Breast epithelium (tissue), 4 donors: ENCODE measurements at regions not wholly inside any gene's neighbourhood (a gene's known extent, or its start where the extent isn't known, plus 50 kb on each side); places are given as distances from the start of the nearest gene placed in this dataset.

Experiments used
- DNase-seq, 2 donors: peaks; one replicate each; pipeline ENCODE4 v3.0.0-alpha.2; 2019; ENCODE audit warnings: low spot score in 2 of 2
- H3K27ac ChIP-seq, 2 donors: fragments of 200-600 bp; sonication (generic) in 1 of 2; one replicate each; pipeline ENCODE4 v1.5.1; 2016 to 2019; ENCODE audit warnings: mild to moderate bottlenecking in 1 of 2
- H3K27me3 ChIP-seq, 2 donors: fragments of 200-600 bp; sonication (generic) in 1 of 2; one replicate each; pipeline versions ENCODE4 v1.5.1 to v1.6.0; 2017 to 2019; ENCODE audit warnings: control low read depth in 1 of 2, mild to moderate bottlenecking in 1 of 2
- H3K36me3 ChIP-seq: fragments of 200-600 bp; one replicate; pipeline ENCODE4 v1.5.1; 2019
- H3K4me1 ChIP-seq, 2 donors: fragments of 200-600 bp; sonication (generic); one replicate each; pipeline ENCODE4 v1.5.1; 2016 to 2019; ENCODE audit warnings: control low read depth in 1 of 2
- H3K4me3 ChIP-seq, 3 donors: fragments of 200-600 bp; sonication (generic); 1 replicate in 2 of 3; 2 replicates in 1 of 3; pipeline ENCODE4 v1.5.1; 2016 to 2019; ENCODE audit warnings: mild to moderate bottlenecking in 3 of 3, moderate library complexity in 2 of 3
- H3K9me3 ChIP-seq, 2 donors: fragments of 200-600 bp; sonication (generic) in 1 of 2; one replicate each; pipeline ENCODE4 v1.5.1; 2016 to 2019; ENCODE audit warnings: control low read depth in 1 of 2
- CTCF ChIP-seq, 3 donors: fragments of 450-650 bp; IDR thresholded peaks; one replicate each; pipeline ENCODE4 v1.5.1; 2016 to 2017; ENCODE audit warnings: antibody characterized with exemption in 3 of 3, mild to moderate bottlenecking in 3 of 3, moderate library complexity in 3 of 3
- POLR2A ChIP-seq: fragments of 450-650 bp; IDR thresholded peaks from one replicate; pipeline ENCODE4 v1.6.1; 2016; ENCODE audit warnings: antibody characterized with exemption, mild to moderate bottlenecking, moderate library complexity
- POLR2AphosphoS5 ChIP-seq, 3 donors: sonication (generic); formaldehyde crosslinking; IDR thresholded peaks; one replicate each; pipeline ENCODE4 v1.6.1; 2017; ENCODE audit warnings: antibody characterized with exemption in 3 of 3
- intact Hi-C: fragments of 100-400 bp; cut with DNase I; formaldehyde crosslinking; loops from one replicate; pipeline ENCODE4 v1.15.1; 2023; ENCODE audit warnings: low total_unique reads

- DNase-seq, result no peak
- no peaks in the 10 kb centered on the region for H3K9me3 ChIP-seq
- intact Hi-C loops, result no loop called here
- H3K36me3 ChIP-seq, result no peaks in the 10 kb centered on the region
- H3K27ac ChIP-seq, result no peak overlapping the region
- TF ChIP-seq POLR2A, result no peak
- no peak for TF ChIP-seq POLR2AphosphoS5 (IDR thresholded peaks at IDR 0.05)
- TF ChIP-seq CTCF (IDR thresholded peaks at IDR 0.05), result no peak
- H3K4me1 ChIP-seq, result no peaks in the 10 kb centered on the region
- no peaks in the 10 kb centered on the region for H3K27me3 ChIP-seq
- no peak overlapping the region for H3K4me3 ChIP-seq
These were observed 757.5 kb upstream of the ZNF608 start for GRCh38 chr5:125503946-125504345.

- H3K27ac ChIP-seq, result no peak overlapping the region
- DNase-seq, result no peak
- no peaks in the 10 kb centered on the region for H3K27me3 ChIP-seq
- no peaks in the 10 kb centered on the region for H3K36me3 ChIP-seq
- TF ChIP-seq CTCF (IDR thresholded peaks at IDR 0.05) (no peak), POLR2AphosphoS5 (IDR thresholded peaks at IDR 0.05) (no peak), POLR2A (no peak)
- no peak overlapping the region for H3K4me3 ChIP-seq
- H3K9me3 ChIP-seq, result no peaks in the 10 kb centered on the region
- H3K4me1 ChIP-seq, result no peaks in the 10 kb centered on the region
- intact Hi-C loops, result no loop called here
These were observed 758.7 kb upstream of the ZNF608 start for GRCh38 chr5:125505115-125505514.

GRCh38 chr5:125506124-125506523 lies 759.7 kb upstream of the ZNF608 start:
- H3K27me3 ChIP-seq, result no peaks in the 10 kb centered on the region
- no peak overlapping the region for H3K27ac ChIP-seq
- intact Hi-C loops, result no loop called here
- TF ChIP-seq POLR2A, result no peak
- TF ChIP-seq POLR2AphosphoS5 (IDR thresholded peaks at IDR 0.05), result no peak
- TF ChIP-seq CTCF (IDR thresholded peaks at IDR 0.05), result no peak
- no peak overlapping the region for H3K4me3 ChIP-seq
- H3K36me3 ChIP-seq, result no peaks in the 10 kb centered on the region
- no peaks in the 10 kb centered on the region for H3K9me3 ChIP-seq
- H3K4me1 ChIP-seq, result no peaks in the 10 kb centered on the region
- DNase-seq, result no peak

- H3K36me3 ChIP-seq, result no peaks in the 10 kb centered on the region
- H3K27ac ChIP-seq, result no peak overlapping the region
- no peaks in the 10 kb centered on the region for H3K4me1 ChIP-seq
- no peak overlapping the region for H3K4me3 ChIP-seq
- DNase-seq, result no peak
- intact Hi-C loops, result no loop called here
- H3K9me3 ChIP-seq, result no peaks in the 10 kb centered on the region
- H3K27me3 ChIP-seq, result no peaks in the 10 kb centered on the region
- TF ChIP-seq POLR2AphosphoS5 (IDR thresholded peaks at IDR 0.05), result no peak
- TF ChIP-seq POLR2A, result no peak
- no peak for TF ChIP-seq CTCF (IDR thresholded peaks at IDR 0.05)
These were observed 761.8 kb upstream of the ZNF608 start for GRCh38 chr5:125508225-125508624.

GRCh38 chr5:125510651-125511050 lies 764.2 kb upstream of the ZNF608 start:
- Histone ChIP-seq H3K27ac (no peak overlapping the region), H3K9me3 (no peaks in the 10 kb centered on the region), H3K27me3 (no peaks in the 10 kb centered on the region), H3K4me1 (no peaks in the 10 kb centered on the region), H3K4me3 (no peak overlapping the region), H3K36me3 (no peaks in the 10 kb centered on the region)
- intact Hi-C loops, result no loop called here
- no peak for TF ChIP-seq CTCF (IDR thresholded peaks at IDR 0.05)
- TF ChIP-seq POLR2AphosphoS5 (IDR thresholded peaks at IDR 0.05), result no peak
- no peak for TF ChIP-seq POLR2A
- DNase-seq, result no peak
